ENCODE measurements at regions not wholly inside any gene's neighbourhood (a gene's known extent, or its start where the extent isn't known, plus 50 kb on each side); places are given as distances from the start of the nearest gene placed in this dataset.

- no peaks in the 10 kb centered on the region for H3K27me3 ChIP-seq (ENCODE audit: insufficient read depth, low read length, poor library complexity)
- H3K27ac ChIP-seq (ENCODE audit: low read length): no peak overlapping the region
- H2AFZ ChIP-seq (ENCODE audit: low read depth, low read length): no peak overlapping the region
- no peak overlapping the region for H3K4me3 ChIP-seq (ENCODE audit: low read depth in 1 of 2, low read length in 2 of 2)
- H3K9ac ChIP-seq (ENCODE audit: low read depth, low read length): no peak overlapping the region
- ATAC-seq (ENCODE audit: insufficient read depth, low read depth): no peak
- no peak overlapping the region for H3K4me2 ChIP-seq (ENCODE audit: insufficient read depth, low read length)
- DNase-seq: no peak
- no peaks in the 10 kb centered on the region for H3K9me3 ChIP-seq (ENCODE audit: insufficient read depth, low read length, severe bottlenecking)
- H3K79me2 ChIP-seq (ENCODE audit: insufficient read depth, low read length): no peaks in the 10 kb centered on the region
- no peaks in the 10 kb centered on the region for H4K20me1 ChIP-seq (ENCODE audit: insufficient read depth, low read length)
- no peaks in the 10 kb centered on the region for H3K36me3 ChIP-seq (ENCODE audit: insufficient read depth, low read length)
- no peaks in the 10 kb centered on the region for H3K4me1 ChIP-seq (ENCODE audit: insufficient read depth, low read length)
- TF ChIP-seq EZH2 (IDR thresholded peaks at IDR 0.05; ENCODE audit: borderline replicate concordance, low read depth, low read length, severe bottlenecking): no peak
- TF ChIP-seq CTCF (IDR thresholded peaks at IDR 0.05; ENCODE audit: borderline replicate concordance, extremely low read depth, low read length, poor library complexity, severe bottlenecking): no peak
These were observed 50.8 kb upstream of the EGFR start for GRCh38 chr7:54968018-54968417.
